GM21528 (cell line): ENCODE measurements at regions not wholly inside any gene's neighbourhood (a gene's known extent, or its start where the extent isn't known, plus 50 kb on each side); places are given as distances from the start of the nearest gene placed in this dataset.

Source experiments
- ATAC-seq: cut with Tn5 transposase; IDR thresholded peaks from one replicate; pipeline ENCODE4 v1.9.1; 2021; ENCODE audit warnings: mild to moderate bottlenecking, moderate library complexity; ENCODE audit not compliant: unreplicated experiment, low FRiP score

- no peak for ATAC-seq
Observed at GRCh38 chr6:9455864-9456658, 958.8 kb downstream of the TFAP2A start.

DNA sequence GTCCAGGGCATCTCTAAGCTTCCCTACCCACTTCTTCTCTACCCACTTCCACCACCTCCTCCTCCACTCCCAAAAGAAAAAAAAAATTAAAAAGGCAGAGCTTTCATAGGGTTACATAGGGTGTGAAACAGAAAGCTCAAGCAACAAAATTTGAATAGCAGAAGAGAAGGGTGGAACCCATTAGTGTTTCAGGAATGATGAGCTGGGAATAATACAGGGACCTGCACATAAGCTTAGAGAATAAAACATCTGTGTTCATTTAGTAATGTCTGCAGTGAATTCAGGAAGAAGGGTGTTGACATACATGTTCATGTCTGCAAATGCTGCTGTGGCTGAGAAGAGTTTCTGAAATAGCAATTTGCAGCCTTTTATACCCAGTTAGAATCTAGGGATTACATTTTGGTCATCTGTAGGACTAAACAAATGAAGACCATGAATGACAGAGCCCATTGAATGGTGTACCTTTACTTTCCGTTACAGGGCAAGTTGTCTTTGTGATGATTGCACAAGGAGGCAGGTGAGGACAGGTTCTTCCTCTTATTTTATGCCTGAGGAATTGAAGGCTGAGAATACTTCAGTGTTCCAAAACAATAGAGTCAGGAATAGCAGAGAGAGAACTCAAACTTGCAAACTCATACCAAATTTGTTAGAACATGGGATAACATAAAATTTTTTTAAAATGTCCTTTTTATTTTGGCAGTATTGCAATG, 975.1 kb downstream of the TFAP2A start:
- no peak for ATAC-seq

DNA sequence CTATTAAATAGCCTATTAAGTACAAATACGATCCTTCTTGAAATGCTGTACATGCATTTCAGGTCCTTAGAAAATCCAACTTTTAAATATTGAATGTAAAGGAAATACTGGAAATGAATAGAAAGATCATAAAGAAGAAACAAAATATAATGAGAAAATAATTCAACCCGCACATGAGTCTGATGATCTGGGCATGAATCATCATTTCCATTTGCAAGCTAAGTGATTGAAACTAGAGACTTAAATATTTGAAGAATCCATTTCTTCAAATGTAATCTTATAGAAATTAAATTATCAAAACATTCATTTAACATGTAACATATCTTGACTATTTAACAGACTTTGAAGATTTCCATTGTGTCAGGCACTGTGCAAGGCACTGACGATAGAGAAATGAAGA, 977.0 kb downstream of the TFAP2A start:
- ATAC-seq, result no peak

DNA sequence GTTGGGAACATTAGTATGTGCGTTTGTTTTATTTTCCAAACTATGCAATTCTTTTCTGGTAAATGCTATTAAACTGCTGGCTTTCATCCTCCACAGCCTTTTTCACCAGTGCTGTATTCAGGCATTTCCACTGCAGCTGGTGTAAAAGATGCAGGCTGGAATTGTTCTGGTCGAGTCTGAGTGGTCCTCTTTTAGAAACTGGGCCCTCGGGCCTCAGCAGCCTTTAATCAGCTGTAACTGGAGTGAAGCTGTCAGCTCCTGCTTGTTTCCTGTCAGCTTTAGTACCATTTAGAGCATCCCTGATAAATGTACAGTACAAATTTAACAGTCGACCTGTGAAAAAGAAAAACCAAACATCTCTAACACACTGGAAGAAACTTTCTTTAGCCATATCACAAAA, 979.6 kb downstream of the TFAP2A start:
- no peak for ATAC-seq

- no peak for ATAC-seq
Observed at GRCh38 chr6:9431945-9432344, 982.9 kb downstream of the TFAP2A start.

DNA sequence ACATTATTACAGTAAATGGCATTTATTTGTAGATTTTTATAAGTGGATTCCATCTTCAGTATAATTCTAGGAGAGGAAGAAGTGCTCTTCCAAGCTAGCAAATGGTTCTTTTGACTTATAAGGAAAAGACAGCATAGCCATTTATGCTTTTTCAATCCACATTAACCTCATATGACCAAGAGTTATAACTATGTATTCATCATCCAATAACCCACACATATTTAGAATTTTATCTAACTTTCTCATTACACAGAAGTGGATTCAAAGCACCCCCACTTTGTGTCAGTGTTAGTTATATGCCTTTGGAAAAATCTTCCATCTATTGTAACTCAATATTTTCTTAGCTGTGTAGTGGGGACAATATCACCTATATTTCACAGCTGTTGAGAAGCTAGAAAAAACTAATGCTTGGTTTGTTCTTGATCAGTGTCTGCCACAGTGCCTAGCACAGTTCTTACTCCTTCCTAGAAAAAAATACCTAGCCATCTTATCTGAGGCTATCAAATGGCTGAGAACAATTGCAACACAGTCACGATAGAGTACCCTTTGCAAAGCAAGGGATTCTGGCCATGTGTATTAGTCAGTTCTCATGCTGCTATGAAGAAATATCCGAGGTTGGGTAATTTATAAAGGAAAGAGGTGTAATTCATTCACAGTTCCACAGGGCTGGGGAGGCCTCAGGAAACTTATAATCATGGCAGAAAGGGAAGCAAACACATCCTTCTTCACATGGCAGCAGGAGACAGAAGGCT, 986.3 kb downstream of the TFAP2A start:
- ATAC-seq, result no peak

DNA sequence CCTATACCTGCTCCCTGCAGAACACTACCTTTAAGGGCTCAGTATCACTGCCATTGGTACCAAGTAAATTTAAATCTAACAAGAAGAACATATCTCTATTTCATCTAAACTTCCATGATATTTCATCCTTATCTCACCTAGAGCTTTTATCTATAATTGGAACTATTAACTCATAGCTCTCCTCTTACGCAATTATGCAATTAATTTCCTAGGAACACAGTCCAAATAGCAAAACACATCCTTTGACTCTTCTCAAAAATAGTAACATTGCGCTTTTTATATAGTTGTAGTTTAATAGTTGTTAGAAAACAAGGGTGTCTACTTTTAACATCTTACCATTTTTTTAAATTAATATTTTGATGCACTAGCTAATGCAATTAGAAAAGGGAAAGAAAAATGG, 986.8 kb upstream of the SLC35B3 start:
- no peak for ATAC-seq

DNA sequence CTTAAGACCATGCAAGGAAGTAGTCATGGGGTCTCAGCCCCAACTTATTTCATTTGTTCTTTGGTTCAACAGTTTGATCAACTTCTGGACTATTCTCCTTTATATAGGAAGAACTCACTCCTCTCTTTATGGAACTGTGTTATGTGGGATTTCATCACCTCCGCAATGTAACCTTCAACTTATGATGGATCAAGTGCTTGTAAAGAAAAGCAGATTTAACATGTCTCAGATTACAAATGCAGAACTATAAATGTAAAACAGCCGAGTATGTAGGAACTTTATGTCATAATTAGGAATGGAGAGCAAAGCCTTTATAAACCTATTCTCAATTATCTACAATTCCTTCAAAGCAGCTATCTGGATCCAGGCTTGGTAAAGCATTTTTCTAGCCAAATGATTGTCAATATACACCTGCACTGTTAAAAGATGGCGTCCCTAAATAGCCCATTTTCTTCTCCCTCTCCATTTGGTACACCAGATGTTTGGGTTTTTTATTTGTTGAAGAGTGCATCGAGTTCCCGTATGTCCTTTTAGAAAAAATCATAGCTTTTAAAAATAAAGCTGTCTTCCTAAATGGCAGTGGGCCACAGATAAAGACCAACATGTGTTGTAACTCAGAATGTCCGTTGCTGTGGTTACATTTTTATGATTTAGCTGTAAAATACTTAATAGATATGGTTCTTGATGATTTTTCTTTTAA, 985.1 kb upstream of the SLC35B3 start:
- no peak for ATAC-seq

- ATAC-seq, result no peak
Observed at GRCh38 chr6:9417400-9417799, 982.1 kb upstream of the SLC35B3 start.

DNA sequence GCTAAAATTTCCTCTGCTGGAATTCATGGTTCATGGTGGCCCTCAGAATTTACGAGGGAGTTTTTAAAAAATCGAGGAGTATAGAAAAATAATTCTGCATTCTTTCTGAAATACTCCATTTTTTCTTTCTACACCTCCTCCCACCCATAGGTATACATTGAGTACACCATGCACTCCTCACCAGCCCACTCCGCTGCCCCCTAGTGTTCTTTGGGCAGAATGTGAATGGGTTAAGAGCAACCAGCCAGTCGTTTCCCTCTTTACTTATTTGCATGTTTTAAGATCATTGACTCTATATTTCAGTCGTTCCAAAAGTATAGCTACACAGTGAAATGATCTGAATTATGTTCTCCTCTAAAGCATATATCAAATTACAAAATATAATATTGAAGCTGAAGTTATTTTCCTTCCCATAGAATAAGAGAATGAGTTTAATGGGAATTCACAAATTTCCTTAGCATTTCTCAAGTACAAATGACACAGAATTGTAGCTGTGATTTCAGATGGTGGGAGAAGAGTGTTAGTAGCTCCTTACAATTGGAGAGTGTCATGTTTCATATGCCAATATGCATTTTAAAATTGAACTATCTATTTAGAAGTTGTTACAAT, 977.7 kb upstream of the SLC35B3 start:
- ATAC-seq, result no peak

GRCh38 chr6:9409126-9409525, 973.8 kb upstream of the SLC35B3 start:
- no peak for ATAC-seq

DNA sequence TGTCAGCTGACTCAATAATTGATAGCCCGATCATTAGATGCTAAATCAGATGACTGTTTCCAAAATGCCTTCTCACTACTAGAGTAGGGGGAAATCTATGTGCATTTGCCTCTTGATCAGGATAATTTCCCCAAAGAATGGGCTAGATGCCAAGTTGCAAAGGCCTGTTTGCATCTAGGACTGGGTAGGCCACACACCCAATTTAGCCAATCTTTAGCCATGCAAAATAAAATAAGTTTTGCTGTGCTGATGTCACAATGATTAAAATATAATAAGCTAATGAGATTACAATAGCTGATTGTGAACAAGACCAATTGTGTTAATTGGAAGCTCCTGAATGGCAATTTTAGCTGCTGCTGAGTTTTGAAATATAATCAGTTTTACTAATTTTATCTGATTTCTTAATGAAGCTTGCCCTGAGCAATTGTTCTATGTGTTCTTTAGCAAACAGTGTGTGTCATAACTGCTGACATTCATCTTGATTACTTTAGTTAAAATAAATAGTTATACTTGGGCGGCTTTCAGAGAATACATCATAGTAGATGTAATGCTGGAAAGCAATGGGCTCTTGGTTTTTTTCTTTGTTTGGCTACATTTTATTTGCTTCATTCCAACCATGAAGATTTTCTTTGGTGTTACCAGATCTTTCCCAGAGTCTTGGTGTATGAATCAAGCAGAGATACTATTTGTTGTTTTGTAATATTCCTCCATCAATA, 973.2 kb upstream of the SLC35B3 start:
- no peak for ATAC-seq

DNA sequence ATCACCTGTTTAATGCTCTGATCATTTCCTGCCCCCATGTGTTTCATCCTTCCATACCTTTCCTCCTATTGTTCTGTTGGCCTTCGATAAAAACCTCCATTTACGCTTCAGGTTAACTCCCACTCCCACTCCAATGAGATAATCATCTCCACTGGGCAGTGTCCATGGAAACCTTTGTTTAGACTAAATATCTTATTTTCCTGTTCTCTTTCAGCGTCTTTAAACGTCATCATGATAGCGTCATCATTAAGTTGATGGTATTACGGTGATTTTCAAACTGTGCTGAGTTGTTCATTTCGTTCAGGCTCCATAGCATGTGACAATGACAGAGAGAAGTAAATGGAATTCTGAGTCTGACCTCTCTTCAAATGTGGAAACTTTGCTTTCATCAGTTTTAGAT, 970.5 kb upstream of the SLC35B3 start:
- ATAC-seq, result no peak

DNA sequence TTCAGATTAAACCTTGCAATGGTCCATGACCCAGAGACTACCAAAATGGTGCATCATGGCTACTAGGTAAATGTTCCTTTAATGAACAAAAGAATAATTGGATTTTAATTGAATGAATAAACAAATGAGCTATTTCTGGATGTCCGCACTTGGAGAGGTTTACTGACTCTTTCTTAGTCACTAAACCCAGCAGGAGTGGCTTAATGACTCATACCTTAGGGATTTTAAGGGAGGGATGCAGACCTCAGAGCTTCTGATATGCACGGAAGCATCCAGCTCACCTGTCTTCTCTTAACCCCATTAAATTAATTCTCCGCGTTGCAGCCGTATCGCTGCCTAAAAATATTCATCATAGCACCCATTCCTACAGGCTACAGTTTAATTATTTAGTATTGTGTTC, 970.0 kb upstream of the SLC35B3 start:
- ATAC-seq, result no peak

DNA sequence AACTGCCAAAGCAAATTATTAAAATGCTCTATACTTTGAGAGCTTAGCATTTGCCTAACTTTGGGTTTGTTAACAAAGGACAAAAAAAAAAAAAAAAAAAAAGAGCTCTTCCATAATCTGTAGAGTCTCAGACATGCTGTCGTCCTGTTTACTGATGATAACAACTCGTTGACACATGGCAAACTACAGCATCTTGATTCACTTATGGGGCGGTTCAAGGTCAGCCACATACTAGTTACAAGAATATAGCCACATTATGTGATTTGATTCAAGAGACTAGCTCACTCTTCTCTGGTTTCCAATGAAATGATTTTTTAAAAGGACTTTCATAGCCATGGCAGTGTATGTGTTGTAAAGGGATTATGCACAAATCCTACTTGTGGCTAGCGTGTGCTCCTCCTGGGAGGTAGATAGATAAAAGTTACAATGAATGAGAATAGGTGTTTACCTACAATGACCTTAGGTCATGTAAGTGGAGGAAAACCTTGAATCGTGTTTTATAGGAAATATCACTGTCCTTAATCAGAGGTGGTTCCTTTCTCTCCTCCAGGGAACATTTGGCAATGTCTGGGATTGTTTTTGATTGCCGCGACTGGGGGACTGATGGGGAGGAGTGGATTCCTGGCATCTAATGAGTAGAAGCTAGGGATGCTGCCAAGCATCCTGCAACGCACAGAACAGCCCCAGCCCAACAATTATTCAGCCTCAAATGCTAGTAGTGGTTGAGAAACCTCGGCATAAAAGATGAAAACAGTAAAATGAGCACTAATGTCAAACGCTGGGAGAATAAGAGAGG, 969.2 kb upstream of the SLC35B3 start:
- ATAC-seq, result no peak

DNA sequence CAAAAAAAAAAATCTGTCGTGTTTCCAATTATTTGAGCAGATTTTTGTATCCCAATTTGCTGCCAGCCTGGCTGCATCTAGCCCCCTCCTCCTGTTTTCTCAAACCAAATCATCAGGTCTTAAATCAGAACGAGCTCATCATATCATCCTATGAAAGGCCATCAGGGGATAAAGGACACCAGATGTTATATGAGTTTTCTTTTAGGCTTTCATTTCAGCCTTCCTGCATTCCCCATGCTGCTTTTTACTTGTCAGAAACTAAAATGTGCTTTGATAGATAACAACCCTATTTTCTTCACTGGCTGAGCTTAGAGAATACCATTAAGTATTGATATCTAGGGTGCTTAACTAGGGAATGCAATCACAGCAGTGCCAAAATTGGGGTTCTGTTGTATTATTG, 968.4 kb upstream of the SLC35B3 start:
- ATAC-seq, result no peak

DNA sequence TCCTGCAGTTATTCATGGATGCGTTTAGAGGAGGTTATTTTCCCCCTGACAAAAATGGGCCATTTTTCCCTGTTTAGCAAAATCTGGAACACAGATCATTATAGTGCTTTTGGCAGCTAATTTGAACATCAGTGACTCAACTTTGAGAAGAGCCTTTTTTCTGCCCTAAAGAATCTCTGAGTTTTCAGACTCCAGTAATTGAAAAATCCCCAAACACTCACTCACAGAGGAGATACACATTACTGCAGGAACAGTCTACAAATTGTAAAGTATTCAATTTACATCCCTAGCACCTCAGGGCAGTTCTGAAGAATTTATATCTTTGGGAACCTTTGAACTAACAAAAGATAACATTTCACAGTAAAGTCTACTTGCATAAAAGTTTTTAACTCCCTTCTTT, 966.6 kb upstream of the SLC35B3 start:
- no peak for ATAC-seq

DNA sequence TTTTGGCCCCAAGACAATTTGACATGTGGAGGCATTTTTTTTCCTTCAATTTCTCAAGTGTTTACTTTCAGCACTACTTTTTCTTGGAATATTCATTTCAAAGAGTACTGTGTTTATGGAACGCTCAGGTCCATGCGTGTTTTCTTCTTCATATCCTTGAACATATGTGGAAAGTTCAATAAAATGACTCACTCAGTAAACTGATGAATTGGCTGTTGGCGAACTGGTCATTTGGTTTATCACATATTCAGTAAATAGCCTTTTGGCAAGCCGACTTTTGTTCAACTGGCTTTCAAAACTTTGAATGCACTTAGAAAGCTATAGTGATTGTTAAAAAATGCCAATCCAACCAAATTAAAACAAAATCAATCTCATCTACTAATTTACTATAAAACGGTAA, 964.6 kb upstream of the SLC35B3 start:
- ATAC-seq, result no peak

- no peak for ATAC-seq
Observed at GRCh38 chr6:9398767-9399373, 963.5 kb upstream of the SLC35B3 start.
